Lower lobe of right lung (tissue), 2 donors: ENCODE measurements at regions not wholly inside any gene's neighbourhood (a gene's known extent, or its start where the extent isn't known, plus 50 kb on each side); places are given as distances from the start of the nearest gene placed in this dataset.

Experiments used
- ATAC-seq, 2 donors: fragments of 200-7000 bp; cut with Tn5 transposase; one replicate each; pipeline ENCODE4 v1.9.1; 2020 to 2022; ENCODE audit warnings: mild to moderate bottlenecking in 2 of 2, moderate library complexity in 2 of 2
- DNase-seq: peaks from one replicate; pipeline ENCODE4 v3.0.0-alpha.2; 2020
- H3K27ac ChIP-seq: fragments of 200-600 bp; one replicate; pipeline ENCODE4 v1.8.0; 2022
- H3K27me3 ChIP-seq: fragments of 200-600 bp; one replicate; pipeline ENCODE4 v1.8.0; 2022; ENCODE audit warnings: low read depth
- H3K36me3 ChIP-seq: fragments of 200-600 bp; one replicate; pipeline ENCODE4 v1.8.0; 2022; ENCODE audit warnings: mild to moderate bottlenecking
- H3K4me1 ChIP-seq: fragments of 200-600 bp; one replicate; pipeline ENCODE4 v1.8.0; 2022
- H3K4me3 ChIP-seq: fragments of 200-600 bp; one replicate; pipeline ENCODE4 v1.8.0; 2022; ENCODE audit warnings: mild to moderate bottlenecking
- H3K9me3 ChIP-seq: fragments of 200-600 bp; one replicate; pipeline ENCODE4 v1.8.0; 2022
- intact Hi-C: fragments of 100-400 bp; cut with DNase I; formaldehyde crosslinking; loops from one replicate; pipeline ENCODE4 v1.11.0; 2022
- TF ChIP-seq, protein P1 (sequence below): fragments of 200-600 bp; IDR thresholded peaks from one replicate; pipeline ENCODE4 v1.8.0; 2022; ENCODE audit warnings: antibody characterized with exemption, mild to moderate bottlenecking
- donor health status: DM: no; HTN: yes; CAD: no; lungs with severe emphysema.

DNA sequence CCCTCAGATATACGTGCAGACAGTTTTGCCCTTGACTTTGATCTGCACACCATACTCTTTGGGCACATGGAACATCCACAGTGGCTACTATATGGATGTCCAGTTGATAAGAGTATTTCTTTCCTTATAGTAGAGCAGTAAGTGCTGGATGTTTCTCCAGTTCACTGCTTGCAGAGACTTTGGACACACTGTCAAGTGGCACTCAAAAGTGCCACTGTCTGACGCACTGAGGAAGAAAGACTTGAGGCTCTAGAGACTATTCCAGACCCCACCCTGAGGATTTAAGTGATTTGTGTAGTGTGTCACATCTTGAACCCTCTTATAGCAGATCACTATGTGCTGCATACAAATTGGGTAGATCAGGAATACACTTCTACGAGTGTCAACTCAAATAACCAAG, 179.1 kb downstream of the GNAI1 start:
- intact Hi-C loops, result no loop called here
- Histone ChIP-seq H3K36me3 (no peaks in the 10 kb centered on the region), H3K4me1 (peaks cover 5% of the 10 kb centered on the region), H3K27ac (no peak overlapping the region), H3K27me3 (no peaks in the 10 kb centered on the region), H3K9me3 (no peaks in the 10 kb centered on the region), H3K4me3 (no peak overlapping the region)
- TF ChIP-seq, protein P1, sequence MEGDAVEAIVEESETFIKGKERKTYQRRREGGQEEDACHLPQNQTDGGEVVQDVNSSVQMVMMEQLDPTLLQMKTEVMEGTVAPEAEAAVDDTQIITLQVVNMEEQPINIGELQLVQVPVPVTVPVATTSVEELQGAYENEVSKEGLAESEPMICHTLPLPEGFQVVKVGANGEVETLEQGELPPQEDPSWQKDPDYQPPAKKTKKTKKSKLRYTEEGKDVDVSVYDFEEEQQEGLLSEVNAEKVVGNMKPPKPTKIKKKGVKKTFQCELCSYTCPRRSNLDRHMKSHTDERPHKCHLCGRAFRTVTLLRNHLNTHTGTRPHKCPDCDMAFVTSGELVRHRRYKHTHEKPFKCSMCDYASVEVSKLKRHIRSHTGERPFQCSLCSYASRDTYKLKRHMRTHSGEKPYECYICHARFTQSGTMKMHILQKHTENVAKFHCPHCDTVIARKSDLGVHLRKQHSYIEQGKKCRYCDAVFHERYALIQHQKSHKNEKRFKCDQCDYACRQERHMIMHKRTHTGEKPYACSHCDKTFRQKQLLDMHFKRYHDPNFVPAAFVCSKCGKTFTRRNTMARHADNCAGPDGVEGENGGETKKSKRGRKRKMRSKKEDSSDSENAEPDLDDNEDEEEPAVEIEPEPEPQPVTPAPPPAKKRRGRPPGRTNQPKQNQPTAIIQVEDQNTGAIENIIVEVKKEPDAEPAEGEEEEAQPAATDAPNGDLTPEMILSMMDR, result no peak
- no peak for DNase-seq
- no peak for ATAC-seq

DNA sequence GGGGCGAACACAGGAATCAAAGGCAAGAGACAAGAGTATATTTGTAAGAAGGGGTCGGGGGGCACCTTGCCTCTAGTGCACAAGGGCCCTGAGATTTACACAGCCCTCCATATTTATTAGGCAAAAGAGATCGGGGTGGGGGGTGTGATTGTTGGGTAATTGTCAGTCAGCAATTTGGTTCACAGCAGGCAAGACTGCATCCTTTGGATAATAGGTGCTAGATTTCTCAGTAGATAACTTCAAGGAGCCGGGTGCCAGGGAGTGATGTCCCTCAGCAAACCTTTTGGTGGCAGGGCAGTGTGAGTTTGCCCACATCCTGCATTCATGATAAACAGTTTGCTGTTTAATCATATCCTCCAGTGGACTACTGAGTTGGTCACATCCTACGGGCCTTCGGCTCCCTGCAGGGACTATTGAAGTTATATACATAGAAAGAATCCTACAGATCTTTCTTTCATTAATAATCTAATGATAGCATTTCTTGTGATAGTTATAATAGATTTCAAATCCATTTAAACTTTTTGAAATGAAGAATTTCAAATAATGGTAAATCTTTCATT, 178.5 kb downstream of the GNAI1 start:
- Histone ChIP-seq H3K4me3 (no peak overlapping the region), H3K27ac (no peak overlapping the region), H3K36me3 (no peaks in the 10 kb centered on the region), H3K27me3 (no peaks in the 10 kb centered on the region), H3K4me1 (peaks cover 5% of the 10 kb centered on the region), H3K9me3 (no peaks in the 10 kb centered on the region)
- TF ChIP-seq, protein P1, result no peak
- ATAC-seq (no peak), DNase-seq (no peak)
- intact Hi-C loops, result no loop called here

DNA sequence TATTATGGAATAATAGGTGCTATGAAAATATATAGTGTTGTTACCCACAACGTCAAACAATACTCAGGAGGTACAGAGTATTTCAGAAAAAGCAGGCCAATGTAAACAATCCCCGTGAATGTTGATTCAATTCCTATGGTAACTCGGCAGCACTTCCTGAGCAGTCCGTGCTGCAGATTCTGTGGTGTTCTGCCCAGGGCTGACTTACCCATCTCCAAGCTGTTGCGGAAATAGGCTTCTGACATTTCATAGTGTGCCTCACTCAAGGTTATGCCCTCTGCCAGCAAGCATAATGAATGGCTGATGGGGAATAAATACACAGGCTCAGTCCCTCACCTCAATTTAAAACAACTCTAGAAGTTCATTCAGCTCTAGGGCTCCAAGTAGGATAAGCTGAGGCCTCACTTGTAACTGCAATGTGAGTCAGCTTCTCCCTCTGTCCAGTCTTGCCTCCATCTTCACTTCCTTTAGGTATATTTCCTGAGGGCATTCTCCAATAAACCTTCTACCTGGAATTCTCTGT, 177.6 kb downstream of the GNAI1 start:
- no peak for DNase-seq
- Histone ChIP-seq H3K36me3 (no peaks in the 10 kb centered on the region), H3K9me3 (no peaks in the 10 kb centered on the region), H3K27me3 (no peaks in the 10 kb centered on the region), H3K4me3 (no peak overlapping the region), H3K27ac (no peak overlapping the region), H3K4me1 (peaks cover 5% of the 10 kb centered on the region)
- TF ChIP-seq, protein P1, result no peak
- peak; percentile 73 to 79 for ATAC-seq
- intact Hi-C loops, result no loop called here

DNA sequence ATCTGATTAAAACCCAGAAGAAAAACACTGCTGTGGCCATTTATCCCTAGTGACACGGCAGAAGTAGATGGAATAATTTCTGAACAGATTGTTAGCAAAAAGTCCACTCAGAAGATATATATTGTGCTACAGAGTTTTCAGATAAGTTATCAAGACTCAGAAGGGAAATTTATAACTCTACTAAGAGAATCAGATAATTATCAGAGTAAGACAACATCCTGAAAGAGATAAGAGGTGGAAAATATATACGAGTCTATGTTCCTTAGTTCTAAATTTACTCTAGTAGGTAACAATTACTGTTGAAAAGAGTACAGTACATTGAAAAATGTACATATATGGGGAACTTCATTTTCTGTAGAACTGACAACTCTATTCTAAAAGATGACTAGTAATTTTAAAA, 176.7 kb downstream of the GNAI1 start:
- DNase-seq (no peak), ATAC-seq (no peak)
- intact Hi-C loops, result no loop called here
- H3K27ac ChIP-seq, result no peak overlapping the region
- H3K9me3 ChIP-seq, result no peaks in the 10 kb centered on the region
- no peak overlapping the region for H3K4me3 ChIP-seq
- no peaks in the 10 kb centered on the region for H3K27me3 ChIP-seq
- TF ChIP-seq, protein P1, result no peak
- H3K4me1 ChIP-seq, result peaks cover 5% of the 10 kb centered on the region
- no peaks in the 10 kb centered on the region for H3K36me3 ChIP-seq

DNA sequence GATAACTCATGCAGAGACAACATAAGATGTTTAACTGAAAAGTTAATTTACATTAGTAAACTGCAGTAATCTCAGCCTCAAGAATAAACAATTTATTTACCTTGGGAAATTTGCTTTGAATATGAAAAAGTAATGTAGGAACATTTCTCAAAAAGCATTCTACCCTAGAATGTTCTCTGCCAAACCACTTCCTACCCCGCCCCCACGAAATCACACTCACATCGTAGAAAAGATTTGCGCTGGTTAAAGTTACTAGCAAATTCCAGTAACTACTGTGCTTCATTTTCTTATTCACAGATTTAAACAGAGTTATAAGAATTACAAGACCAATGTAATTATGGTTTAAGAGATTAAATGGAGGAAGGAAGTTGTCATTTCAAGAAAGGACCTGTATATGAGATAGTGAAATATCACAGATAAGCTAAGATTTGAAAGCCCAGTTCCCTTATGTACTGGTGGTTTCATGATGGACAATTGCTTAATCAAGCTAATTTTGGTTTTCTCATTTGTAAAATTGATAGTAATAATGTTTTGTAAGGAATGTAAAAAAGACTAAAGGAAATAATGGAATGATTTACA, 175.4 kb downstream of the GNAI1 start:
- Histone ChIP-seq H3K36me3 (no peaks in the 10 kb centered on the region), H3K4me1 (peaks cover 5% of the 10 kb centered on the region), H3K27me3 (no peaks in the 10 kb centered on the region), H3K4me3 (no peak overlapping the region), H3K9me3 (no peaks in the 10 kb centered on the region), H3K27ac (no peak overlapping the region)
- DNase-seq (no peak), ATAC-seq (no peak)
- intact Hi-C loops, result no loop called here
- TF ChIP-seq, protein P1, result no peak
